22Rv1 (cell line): ENCODE measurements at regions not wholly inside any gene's neighbourhood (a gene's known extent, or its start where the extent isn't known, plus 50 kb on each side); places are given as distances from the start of the nearest gene placed in this dataset.
"Not testable (repeated sequence)": the region's sequence is repeated elsewhere in the genome, so short reads cannot be mapped to it uniquely, and the experiment has no call there.

Source experiments
- H3K27ac ChIP-seq: fragments of 450-650 bp; 2 replicates; pipeline ENCODE4 v1.5.1; 2017
- ZFX ChIP-seq: fragments of 450-650 bp; IDR thresholded peaks from 2 replicates; pipeline ENCODE4 v1.6.1; 2017; ENCODE audit warnings: antibody characterized with exemption, borderline replicate concordance
- TF ChIP-seq, protein P1 (sequence below): fragments of 450-650 bp; IDR thresholded peaks from 2 replicates; pipeline ENCODE4 v1.5.1; 2017; ENCODE audit warnings: mild to moderate bottlenecking

DNA sequence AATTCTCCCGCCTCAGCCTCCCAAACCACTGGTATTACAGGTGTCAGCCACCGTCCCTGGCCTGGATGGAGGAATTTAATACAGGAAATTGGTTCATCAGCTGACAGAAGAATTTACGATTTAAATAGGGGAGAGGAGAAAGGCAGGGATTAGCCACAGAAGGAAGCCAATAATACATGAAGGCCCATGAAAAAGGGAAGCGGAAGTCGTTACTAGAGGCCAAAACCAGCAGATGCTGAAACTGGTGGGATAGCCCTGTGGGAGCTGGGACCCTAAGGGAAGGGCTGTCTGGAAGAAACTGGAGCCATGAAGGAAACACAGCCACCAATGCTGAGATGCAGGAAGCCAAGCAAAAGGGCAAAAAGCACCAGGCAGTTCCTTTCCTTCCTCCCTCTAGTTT is 163.7 kb upstream of the RMP24 start:
- H3K27ac ChIP-seq = no peak overlapping the region
- TF ChIP-seq ZFX = no peak
- TF ChIP-seq, protein P1, sequence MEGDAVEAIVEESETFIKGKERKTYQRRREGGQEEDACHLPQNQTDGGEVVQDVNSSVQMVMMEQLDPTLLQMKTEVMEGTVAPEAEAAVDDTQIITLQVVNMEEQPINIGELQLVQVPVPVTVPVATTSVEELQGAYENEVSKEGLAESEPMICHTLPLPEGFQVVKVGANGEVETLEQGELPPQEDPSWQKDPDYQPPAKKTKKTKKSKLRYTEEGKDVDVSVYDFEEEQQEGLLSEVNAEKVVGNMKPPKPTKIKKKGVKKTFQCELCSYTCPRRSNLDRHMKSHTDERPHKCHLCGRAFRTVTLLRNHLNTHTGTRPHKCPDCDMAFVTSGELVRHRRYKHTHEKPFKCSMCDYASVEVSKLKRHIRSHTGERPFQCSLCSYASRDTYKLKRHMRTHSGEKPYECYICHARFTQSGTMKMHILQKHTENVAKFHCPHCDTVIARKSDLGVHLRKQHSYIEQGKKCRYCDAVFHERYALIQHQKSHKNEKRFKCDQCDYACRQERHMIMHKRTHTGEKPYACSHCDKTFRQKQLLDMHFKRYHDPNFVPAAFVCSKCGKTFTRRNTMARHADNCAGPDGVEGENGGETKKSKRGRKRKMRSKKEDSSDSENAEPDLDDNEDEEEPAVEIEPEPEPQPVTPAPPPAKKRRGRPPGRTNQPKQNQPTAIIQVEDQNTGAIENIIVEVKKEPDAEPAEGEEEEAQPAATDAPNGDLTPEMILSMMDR = no peak

DNA sequence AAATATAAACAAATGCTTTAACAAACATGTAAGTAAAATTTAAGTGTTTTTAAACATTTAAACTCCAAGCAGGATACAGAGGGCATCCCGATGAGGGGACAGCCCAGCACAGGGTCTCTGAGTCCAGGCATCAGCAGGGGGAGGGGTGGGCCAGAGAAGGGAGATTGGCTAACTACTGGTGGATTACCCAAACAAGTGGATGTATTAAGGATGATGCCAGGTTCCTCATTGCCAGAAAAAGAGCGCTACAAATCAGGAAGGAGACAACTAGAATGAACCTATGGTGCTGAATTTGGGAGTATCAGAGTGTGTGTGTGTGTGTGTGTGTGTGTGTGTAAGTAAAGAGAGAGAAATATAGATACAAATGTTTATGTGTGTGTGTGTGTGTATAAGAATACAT is 162.0 kb upstream of the RMP24 start:
- H3K27ac ChIP-seq = no peak overlapping the region
- TF ChIP-seq ZFX = no peak
- TF ChIP-seq, protein P1 = no peak

DNA sequence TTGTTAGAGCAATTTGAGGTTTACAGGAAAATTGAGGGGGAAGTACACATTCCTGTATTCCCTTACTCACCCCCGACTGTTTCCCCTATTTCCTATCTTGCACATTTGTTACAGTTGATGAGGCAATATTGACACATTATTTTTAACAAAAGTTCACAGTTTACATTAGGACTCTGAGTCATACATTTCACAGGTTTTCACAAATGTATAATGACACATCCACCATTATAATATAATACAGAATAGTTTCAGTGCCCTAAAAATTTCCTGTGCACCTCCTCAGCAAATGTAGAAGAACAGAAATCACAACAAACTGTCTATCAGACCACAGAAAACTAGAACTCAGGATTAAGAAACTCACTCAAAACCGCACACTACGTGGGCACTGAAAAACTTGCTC is 160.6 kb upstream of the RMP24 start:
- no peak for TF ChIP-seq ZFX
- TF ChIP-seq, protein P1 = no peak
- no peak overlapping the region for H3K27ac ChIP-seq

DNA sequence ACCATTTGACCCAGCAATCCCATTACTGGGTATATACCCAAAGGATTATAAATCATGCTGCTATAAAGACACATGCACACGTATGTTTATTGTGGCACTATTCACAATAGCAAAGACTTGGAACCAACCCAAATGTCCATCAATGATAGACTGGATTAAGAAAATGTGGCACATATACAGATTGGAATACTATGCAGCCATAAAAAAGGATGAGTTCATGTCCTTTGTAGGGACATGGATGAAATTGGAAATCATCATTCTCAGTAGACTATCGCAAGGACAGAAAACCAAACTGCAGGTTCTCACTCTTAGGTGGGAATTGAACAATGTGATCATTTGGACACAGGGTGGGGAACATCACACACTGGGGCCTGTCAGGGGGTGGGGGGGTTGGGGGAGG is 157.5 kb upstream of the RMP24 start:
- H3K27ac ChIP-seq = not testable (repeated sequence)

DNA sequence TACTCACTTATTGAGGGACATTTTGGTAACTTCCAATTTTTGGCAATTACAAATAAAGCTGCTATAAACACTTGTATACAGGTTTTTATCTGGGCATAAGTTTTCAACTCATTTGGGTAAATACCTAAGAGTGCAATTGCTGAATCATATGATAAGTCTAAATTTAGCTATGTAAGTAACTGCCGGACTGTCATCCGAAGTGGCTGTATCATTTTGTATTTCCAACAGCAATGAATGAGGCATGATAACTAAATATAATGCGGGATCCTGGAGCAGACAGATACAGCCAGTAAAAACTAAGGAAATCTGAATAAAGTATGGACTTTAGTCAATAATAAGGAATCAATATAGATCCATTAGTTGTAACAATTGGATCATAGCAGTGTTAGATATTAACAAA is 156.5 kb upstream of the RMP24 start:
- no peak overlapping the region for H3K27ac ChIP-seq

DNA sequence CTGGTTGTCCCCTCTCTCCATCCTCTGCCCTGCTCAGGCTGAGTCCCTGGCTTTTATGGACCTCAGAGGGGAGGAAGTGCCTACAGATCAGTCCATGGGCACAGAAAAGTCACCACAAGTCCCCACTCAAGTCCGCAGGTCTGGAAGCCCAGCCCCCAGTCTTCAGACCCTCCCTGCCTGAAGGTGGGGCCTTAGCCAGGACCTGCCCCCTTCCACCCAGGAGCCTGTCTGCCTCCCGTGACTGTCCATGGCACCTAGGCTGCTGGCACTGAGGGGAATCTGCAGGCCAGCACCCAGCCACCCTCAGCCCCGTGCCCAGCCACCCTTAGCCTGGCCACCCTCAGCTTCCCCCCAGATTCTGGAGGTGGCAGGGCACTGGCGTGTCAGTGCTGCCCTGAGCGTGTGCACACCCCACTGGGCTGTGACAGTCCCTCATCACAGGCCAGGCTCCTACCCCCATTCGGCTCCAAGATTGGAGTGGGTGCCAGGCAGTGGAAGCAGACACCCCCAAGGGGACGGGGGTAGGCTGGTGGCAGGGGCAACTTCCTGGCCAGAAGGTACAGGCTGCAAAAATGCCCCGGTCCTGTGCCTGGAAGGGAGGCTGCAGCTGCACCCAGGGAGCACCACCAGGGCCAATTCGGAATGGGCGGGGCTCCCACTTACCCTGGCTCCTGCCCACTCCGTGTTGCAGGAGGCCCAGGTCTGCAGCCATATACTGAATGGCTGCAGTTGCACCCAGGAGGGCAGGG is 154.7 kb upstream of the RMP24 start:
- TF ChIP-seq, protein P1 = no peak
- no peak for TF ChIP-seq ZFX

More for the DNA sequence above, 156.5 kb upstream of the RMP24 start:
- no peak for TF ChIP-seq ZFX
- TF ChIP-seq, protein P1 = no peak

DNA sequence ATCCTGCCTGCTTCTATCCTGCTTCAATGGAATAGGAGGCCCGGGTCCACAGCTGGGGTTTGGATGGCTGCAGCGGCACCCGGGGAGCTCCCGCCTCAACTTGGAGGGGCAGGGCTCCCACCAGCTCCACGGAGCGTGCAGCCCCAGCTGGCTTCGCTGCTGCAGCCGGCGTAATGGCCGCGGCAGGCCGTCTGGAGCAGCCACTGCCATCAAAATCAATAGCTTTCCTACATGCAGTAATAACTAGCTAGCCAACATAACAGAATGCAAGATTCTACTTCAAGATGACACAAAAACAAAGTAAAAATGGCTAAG is 154.2 kb upstream of the RMP24 start:
- TF ChIP-seq ZFX = no peak
- TF ChIP-seq, protein P1 = no peak
- H3K27ac ChIP-seq = no peak overlapping the region

More for the DNA sequence above, 154.7 kb upstream of the RMP24 start:
- no peak overlapping the region for H3K27ac ChIP-seq

DNA sequence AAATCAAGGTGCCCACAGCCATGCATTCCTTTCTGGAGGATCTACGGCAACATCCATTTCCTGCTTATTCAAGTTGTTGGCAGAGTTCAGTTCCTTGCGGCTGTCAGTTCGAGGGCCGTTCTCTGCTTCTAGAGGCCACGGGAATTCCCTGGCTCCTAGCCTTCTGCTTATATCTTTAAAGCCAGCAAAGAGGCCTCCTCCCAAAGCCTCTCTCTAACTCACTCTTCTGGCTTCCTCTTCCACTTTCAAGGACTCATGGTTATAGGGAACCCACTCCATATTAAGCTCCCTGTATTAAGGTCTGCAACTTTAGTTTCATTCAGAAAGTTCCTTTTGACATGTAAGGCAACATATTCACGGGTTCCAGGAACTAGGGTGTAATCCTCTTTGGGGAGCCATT is 150.1 kb upstream of the RMP24 start:
- TF ChIP-seq ZFX = no peak
- TF ChIP-seq, protein P1 = no peak
- no peak overlapping the region for H3K27ac ChIP-seq
